ENCODE measurements at regions not wholly inside any gene's neighbourhood (a gene's known extent, or its start where the extent isn't known, plus 50 kb on each side); places are given as distances from the start of the nearest gene placed in this dataset.

DNA sequence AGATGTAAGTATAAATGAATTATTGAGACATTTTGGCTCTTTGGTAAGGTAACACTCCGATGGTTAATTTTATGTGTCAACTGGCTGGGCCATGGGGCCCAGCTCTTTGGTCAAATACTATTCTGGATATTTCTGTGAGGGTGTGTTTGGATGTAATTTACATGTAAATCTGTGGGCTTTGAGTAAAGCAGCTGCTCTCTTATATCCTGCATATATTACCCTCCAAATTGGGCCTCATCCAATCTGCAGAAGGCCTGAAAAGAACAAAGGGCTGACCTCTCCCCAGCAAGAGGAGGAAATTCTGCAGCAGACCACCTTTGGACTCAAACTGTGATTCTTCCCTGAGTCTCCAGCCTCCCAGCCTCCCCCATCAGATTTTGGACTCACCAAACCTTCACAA is 464.1 kb downstream of the PLCL1 start:
- H3K4me3 ChIP-seq, result no peak overlapping the region
- H3K27ac ChIP-seq, result no peak overlapping the region
- no peaks in the 10 kb centered on the region for H3K36me3 ChIP-seq
- H3K9ac ChIP-seq, result no peak overlapping the region
- H3K4me2 ChIP-seq, result no peak overlapping the region
- no peaks in the 10 kb centered on the region for H3K27me3 ChIP-seq
- no peak for TF ChIP-seq Cebpa-rat (IDR thresholded peaks at IDR 0.05)
- no peaks in the 10 kb centered on the region for H3K9me3 ChIP-seq (replicated peaks in 1 of 11)
- H4K20me1 ChIP-seq, result no peaks in the 10 kb centered on the region
- no peaks in the 10 kb centered on the region for H3K4me1 ChIP-seq

DNA sequence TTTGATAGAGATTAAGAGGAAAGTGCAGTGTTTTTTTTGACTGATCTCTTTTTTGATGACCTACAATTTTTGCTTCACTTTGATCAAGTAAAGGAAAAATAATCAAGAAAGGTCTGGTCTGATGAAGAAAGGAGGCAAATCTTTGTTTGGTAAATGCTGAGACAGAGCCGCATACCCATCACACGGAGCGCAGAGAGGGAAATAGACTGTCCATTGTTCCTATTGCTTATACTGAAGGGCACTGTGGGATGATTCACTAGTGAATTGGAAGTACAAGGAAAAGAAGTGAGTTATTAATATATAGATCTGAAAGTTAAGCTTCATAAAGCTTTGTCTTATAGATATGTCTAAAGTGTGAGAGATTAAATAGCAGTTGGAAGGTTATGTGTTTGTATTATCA is 455.1 kb downstream of the PLCL1 start:
- no peaks in the 10 kb centered on the region for H3K4me1 ChIP-seq
- H4K20me1 ChIP-seq, result no peaks in the 10 kb centered on the region
- H3K4me2 ChIP-seq, result no peak overlapping the region
- no peak overlapping the region for H3K4me3 ChIP-seq
- H3K9me3 ChIP-seq (replicated peaks in 1 of 11), result no peaks in the 10 kb centered on the region
- H3K27ac ChIP-seq, result no peak overlapping the region
- no peaks in the 10 kb centered on the region for H3K36me3 ChIP-seq
- no peak overlapping the region for H3K9ac ChIP-seq
- H3K27me3 ChIP-seq, result no peaks in the 10 kb centered on the region
- TF ChIP-seq Cebpa-rat (IDR thresholded peaks at IDR 0.05), result no peak

DNA sequence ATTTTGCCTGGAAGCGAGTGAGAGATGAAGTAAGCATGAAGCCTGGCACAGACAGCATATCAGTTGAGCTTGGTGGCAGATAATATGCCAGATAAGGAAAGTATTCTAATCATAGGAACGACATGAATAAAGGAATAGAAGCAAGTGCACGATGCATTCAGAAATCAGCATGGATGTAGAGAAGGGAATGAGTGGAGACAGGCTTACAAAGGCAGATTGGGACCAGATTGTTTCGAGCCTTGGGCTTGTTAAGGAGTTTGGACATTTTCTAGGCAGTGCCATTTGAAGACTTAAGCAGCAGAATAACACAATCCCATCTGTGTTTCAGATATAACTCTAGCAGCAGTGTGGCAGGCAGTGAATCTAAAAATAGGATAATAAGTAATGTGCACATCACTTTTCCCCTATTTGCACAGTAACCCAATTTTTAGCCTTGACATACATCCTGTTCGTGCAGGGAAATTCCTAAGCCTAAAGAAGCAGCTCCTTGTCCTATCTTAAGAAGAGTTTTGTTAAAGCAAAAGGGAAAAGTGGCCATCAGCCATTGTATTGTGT is 450.2 kb downstream of the PLCL1 start:
- H3K4me1 ChIP-seq, result no peaks in the 10 kb centered on the region
- H3K4me2 ChIP-seq, result no peak overlapping the region
- H3K27ac ChIP-seq, result no peak overlapping the region
- no peaks in the 10 kb centered on the region for H4K20me1 ChIP-seq
- no peaks in the 10 kb centered on the region for H3K27me3 ChIP-seq
- no peaks in the 10 kb centered on the region for H3K9me3 ChIP-seq (replicated peaks in 1 of 11)
- no peak for TF ChIP-seq Cebpa-rat (IDR thresholded peaks at IDR 0.05)
- H3K4me3 ChIP-seq, result no peak overlapping the region
- no peaks in the 10 kb centered on the region for H3K36me3 ChIP-seq
- no peak overlapping the region for H3K9ac ChIP-seq

DNA sequence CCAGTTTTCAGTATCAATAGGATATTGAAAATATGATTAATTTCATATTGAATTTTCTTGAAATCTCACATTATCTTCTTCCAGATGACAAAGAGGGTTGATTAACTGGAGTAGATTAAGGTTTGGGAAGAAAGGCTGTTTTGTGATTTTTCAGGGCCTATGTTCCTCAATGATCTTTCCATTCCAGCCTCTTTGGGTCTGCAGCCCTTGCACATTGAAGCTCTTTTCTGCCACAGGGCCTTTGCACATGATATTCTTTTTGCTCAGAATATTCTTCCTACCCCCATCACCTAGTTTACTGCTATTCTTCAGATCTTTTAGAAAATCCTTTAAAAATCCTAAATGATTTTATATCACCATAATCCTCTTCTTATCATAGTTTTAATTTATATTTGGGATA is 449.6 kb downstream of the PLCL1 start:
- Histone ChIP-seq H3K4me3 (no peak overlapping the region), H3K27me3 (no peaks in the 10 kb centered on the region), H3K4me1 (no peaks in the 10 kb centered on the region), H3K36me3 (no peaks in the 10 kb centered on the region), H3K9me3 (replicated peaks in 1 of 11) (no peaks in the 10 kb centered on the region), H3K4me2 (no peak overlapping the region), H4K20me1 (no peaks in the 10 kb centered on the region), H3K27ac (no peak overlapping the region), H3K9ac (no peak overlapping the region)
- TF ChIP-seq Cebpa-rat (IDR thresholded peaks at IDR 0.05), result no peak

DNA sequence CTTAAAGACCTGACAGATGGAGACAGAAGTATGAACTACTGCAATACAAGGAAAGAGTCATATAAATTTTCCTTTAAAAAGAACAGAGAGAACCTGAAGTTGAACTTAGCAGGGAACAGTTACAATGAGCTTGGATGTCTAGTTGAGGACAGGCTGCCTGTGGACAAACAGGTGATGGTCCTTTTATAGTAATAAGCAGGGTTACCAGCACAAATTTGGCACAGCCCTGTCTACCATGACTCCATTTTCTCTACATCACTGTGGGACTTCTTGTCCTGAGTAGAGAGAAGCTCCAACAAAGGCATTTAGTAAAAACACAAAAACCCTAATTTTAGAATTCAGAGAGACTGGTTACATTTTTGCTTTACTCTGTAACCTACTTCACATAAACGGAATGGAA is 448.1 kb downstream of the PLCL1 start:
- H3K4me2 ChIP-seq, result no peak overlapping the region
- H3K9me3 ChIP-seq (replicated peaks in 1 of 11), result no peaks in the 10 kb centered on the region
- H3K4me3 ChIP-seq, result no peak overlapping the region
- no peak overlapping the region for H3K27ac ChIP-seq
- no peaks in the 10 kb centered on the region for H3K27me3 ChIP-seq
- H3K36me3 ChIP-seq, result no peaks in the 10 kb centered on the region
- H3K4me1 ChIP-seq, result no peaks in the 10 kb centered on the region
- H4K20me1 ChIP-seq, result no peaks in the 10 kb centered on the region
- no peak overlapping the region for H3K9ac ChIP-seq
- no peak for TF ChIP-seq Cebpa-rat (IDR thresholded peaks at IDR 0.05)

DNA sequence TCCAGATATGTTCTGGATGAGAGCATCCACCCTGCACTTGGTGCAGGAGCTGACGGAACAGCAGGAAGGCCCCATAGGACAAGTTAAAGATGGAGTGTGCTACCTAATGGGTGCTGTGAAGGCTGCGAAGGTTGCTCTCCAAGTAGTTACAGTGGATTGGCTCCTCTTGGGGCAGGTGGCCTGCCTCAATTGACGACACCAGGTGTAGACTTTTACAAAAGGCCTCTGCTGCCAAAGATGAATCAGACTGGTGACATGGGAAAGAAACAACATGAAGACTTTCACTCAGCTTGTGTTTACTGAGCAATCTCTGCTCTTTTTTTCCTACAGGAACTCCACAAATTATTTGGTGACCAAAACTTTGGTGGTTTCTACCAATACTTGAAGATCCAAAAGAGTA is 437.7 kb downstream of the PLCL1 start:
- no peak for TF ChIP-seq Cebpa-rat (IDR thresholded peaks at IDR 0.05)
- H4K20me1 ChIP-seq, result no peaks in the 10 kb centered on the region
- H3K4me1 ChIP-seq, result no peaks in the 10 kb centered on the region
- no peaks in the 10 kb centered on the region for H3K36me3 ChIP-seq
- no peak overlapping the region for H3K4me3 ChIP-seq
- H3K9ac ChIP-seq, result no peak overlapping the region
- H3K9me3 ChIP-seq (replicated peaks in 1 of 11), result no peaks in the 10 kb centered on the region
- no peaks in the 10 kb centered on the region for H3K27me3 ChIP-seq
- H3K27ac ChIP-seq, result no peak overlapping the region
- no peak overlapping the region for H3K4me2 ChIP-seq

DNA sequence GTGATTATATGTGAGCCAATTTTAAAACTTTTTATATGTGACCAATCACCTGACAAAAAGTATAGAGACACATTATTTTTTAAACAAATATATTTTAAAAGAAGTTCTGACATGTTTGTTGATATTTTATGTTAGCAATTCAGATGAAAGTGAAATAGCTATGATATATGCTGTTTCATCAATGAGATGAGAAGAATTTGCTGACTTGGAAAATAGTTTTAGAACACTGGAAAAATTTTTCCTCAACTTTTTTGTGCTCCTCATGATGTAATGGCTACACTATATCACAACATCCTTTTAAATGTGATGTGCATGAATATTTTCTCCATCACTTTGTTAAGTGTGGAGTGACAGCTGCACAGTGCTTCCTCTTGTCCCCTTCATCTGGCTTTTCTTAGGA is 434.0 kb downstream of the PLCL1 start:
- H3K9ac ChIP-seq, result no peak overlapping the region
- no peaks in the 10 kb centered on the region for H4K20me1 ChIP-seq
- H3K4me3 ChIP-seq, result no peak overlapping the region
- H3K27me3 ChIP-seq, result no peaks in the 10 kb centered on the region
- H3K4me2 ChIP-seq, result no peak overlapping the region
- no peak for TF ChIP-seq Cebpa-rat (IDR thresholded peaks at IDR 0.05)
- no peaks in the 10 kb centered on the region for H3K36me3 ChIP-seq
- no peak overlapping the region for H3K27ac ChIP-seq
- no peaks in the 10 kb centered on the region for H3K4me1 ChIP-seq
- no peaks in the 10 kb centered on the region for H3K9me3 ChIP-seq (replicated peaks in 1 of 11)

DNA sequence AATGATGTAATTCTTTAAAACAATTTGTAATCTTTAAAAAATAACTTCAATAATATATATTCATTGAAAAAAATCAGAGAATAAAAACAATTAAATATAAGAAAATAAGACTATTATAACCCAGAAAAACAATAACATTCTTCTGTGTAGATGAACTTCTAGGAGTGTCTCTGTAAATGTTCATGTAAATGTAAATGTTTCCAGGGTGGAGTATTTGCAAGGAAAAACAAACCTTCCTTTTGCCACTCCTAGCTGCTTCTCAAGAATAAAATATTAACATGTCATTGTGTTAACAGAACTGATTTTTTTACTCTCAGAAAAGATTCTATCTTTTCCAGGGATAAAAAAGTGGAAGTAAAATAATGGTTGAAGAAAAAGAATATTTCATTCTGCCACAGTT is 431.9 kb downstream of the PLCL1 start:
- no peak for TF ChIP-seq Cebpa-rat (IDR thresholded peaks at IDR 0.05)
- Histone ChIP-seq H3K9me3 (replicated peaks in 1 of 11) (no peaks in the 10 kb centered on the region), H3K9ac (no peak overlapping the region), H3K27me3 (no peaks in the 10 kb centered on the region), H3K36me3 (no peaks in the 10 kb centered on the region), H4K20me1 (no peaks in the 10 kb centered on the region), H3K4me1 (no peaks in the 10 kb centered on the region), H3K4me2 (no peak overlapping the region), H3K27ac (no peak overlapping the region), H3K4me3 (no peak overlapping the region)

DNA sequence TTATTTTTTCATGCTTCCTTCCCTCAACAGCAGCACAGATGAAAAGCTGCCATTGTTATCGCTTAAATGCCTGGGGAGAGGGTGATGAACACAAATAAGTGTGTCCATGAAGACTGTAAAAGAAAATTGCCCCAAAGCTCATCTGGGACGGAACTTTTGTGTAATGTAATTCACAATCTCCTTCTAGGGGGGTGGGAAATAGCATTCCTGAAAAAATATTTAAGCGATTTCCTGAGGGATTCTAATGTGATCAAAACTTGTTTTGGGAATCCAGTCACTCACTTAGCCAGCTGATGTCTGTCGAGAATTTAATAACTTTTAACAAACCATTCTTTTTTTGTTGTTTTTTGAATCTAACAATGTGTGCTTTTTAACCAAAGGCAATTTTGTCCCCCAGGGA is 427.9 kb downstream of the PLCL1 start:
- H3K9ac ChIP-seq, result no peak overlapping the region
- H3K27ac ChIP-seq, result no peak overlapping the region
- no peaks in the 10 kb centered on the region for H3K9me3 ChIP-seq (replicated peaks in 1 of 11)
- H3K36me3 ChIP-seq, result no peaks in the 10 kb centered on the region
- no peak for TF ChIP-seq Cebpa-rat (IDR thresholded peaks at IDR 0.05)
- no peak overlapping the region for H3K4me3 ChIP-seq
- no peak overlapping the region for H3K4me2 ChIP-seq
- no peaks in the 10 kb centered on the region for H3K27me3 ChIP-seq
- H3K4me1 ChIP-seq, result no peaks in the 10 kb centered on the region
- H4K20me1 ChIP-seq, result no peaks in the 10 kb centered on the region

DNA sequence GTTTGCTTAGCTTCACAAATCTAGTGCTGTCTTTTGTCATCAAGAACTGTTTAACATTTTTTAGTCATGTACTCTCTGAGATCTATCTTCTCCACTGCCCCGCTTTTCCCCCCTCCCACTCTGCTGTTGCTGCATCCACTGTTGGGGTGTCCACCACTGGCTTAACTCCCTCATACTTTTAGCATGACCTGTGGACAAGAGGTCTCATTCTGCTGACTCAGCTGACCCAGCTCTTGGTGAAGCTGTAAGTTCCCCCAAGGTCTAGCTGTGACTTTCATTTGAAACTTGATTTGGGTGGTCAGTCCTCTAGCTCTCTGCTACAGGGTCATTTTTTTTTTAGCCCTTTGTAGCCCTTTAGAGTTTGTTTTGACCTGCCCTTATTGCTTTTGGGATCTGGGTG is 427.2 kb downstream of the PLCL1 start:
- Histone ChIP-seq H3K9me3 (replicated peaks in 1 of 11) (no peaks in the 10 kb centered on the region), H3K4me3 (no peak overlapping the region), H3K36me3 (no peaks in the 10 kb centered on the region), H3K27me3 (no peaks in the 10 kb centered on the region), H3K4me1 (no peaks in the 10 kb centered on the region), H3K27ac (no peak overlapping the region), H3K9ac (no peak overlapping the region), H3K4me2 (no peak overlapping the region), H4K20me1 (no peaks in the 10 kb centered on the region)
- no peak for TF ChIP-seq Cebpa-rat (IDR thresholded peaks at IDR 0.05)

Measured in BLaER1 treated with 17β-estradiol and CSF1 and Interleukin-3, amounts not matched to agents 10 nM and 100 nM (cell line).